Superior temporal gyrus (tissue), 1 donor: ENCODE measurements at regions not wholly inside any gene's neighbourhood (a gene's known extent, or its start where the extent isn't known, plus 50 kb on each side); places are given as distances from the start of the nearest gene placed in this dataset.

ENCODE experiments used
- DNase-seq: peaks from one replicate; pipeline ENCODE4 v3.0.0-alpha.2; 2016; ENCODE audit errors: extremely low spot score

DNA sequence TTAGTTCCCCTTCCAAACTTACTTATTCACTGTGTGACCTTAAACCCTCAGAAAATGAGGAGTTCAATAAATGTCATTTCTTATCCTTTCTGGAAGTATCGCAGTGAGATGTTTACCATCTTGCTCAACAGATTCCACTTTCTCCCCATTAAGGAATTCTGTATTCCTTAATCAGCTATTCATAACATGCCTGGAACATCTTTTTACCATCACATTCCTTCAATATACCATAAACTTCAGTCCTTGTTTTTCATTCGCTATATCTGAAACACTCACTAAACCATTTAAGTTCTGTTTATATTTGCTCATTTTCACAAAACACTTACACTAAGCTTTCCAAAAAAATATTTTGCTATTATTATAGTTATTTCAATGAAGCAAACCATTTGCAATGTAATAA is 1158.6 kb downstream of the CDH12 start:
- no peak for DNase-seq

GRCh38 chr5:21693591-21693990 is 1159.6 kb downstream of the CDH12 start:
- DNase-seq: no peak

GRCh38 chr5:21689587-21689986 is 1163.6 kb downstream of the CDH12 start:
- DNase-seq: no peak

GRCh38 chr5:21688655-21689054 is 1164.5 kb downstream of the CDH12 start:
- no peak for DNase-seq

DNA sequence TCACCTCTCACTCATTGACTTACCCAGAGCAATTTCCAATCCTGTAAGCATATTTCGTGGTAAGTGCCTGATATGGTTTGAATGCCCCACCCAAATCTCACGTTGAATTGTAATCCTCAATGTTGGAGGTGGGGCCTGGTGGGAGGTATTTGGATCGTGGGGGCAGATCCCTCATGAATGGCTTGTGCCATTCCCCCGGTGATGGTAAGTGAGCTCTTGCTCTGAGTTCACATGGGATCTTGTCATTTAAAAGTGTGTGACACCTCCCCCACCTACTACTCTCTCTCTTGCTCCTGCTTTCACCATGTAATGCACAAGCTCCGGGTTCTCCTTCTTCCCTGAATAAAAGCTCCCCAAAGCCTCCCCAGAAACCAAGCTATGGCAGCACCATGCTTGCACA is 1165.5 kb downstream of the CDH12 start:
- no peak for DNase-seq

DNA sequence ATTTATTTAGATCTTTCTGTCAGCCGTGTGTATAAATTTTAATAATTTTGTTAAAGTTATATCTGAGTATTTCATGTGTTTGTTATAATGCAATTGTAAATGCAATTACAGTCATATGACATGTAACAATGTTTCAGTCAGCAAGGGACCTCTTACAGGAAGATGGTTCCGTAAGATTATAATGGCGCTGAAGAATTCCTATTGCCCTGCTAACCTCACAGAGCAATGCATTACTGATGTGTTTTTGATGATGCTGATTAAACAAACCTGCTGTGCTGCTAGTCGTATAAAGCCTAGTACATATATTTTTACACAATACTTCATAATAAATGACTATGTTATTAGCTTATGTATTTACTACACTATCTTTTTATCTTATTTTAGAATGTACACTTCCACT is 1166.4 kb downstream of the CDH12 start:
- DNase-seq: no peak

- no peak for DNase-seq
Measured at GRCh38 chr5:21685522-21685921, 1167.6 kb downstream of the CDH12 start.

- no peak for DNase-seq
Measured at GRCh38 chr5:21684992-21685391, 1168.2 kb downstream of the CDH12 start.

- DNase-seq: no peak
Measured at GRCh38 chr5:21681911-21682310, 1171.2 kb downstream of the CDH12 start.

GRCh38 chr5:21680641-21681040 is 1172.5 kb downstream of the CDH12 start:
- no peak for DNase-seq

GRCh38 chr5:21680196-21680595 is 1172.9 kb downstream of the CDH12 start:
- no peak for DNase-seq

DNA sequence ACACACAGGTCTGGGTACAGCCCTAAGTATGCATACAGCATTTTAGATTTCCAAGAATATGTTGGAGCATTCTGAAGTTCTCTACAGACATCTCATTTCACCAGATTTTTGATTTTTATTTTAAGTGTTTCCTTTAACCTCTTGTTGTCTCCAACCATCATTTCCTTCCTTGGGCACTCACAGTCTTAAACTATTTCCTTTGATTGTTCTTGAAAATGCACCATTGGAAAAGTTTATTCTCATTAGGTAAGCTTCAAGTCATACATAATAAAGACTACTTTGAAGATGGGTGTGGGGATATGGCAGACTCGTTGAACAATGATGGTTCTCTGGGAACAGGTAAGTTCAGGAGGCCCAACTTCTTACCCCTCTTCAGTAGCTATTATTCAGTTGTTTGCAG is 1174.6 kb downstream of the CDH12 start:
- DNase-seq: no peak

- DNase-seq: no peak
Measured at GRCh38 chr5:21672911-21673310, 1180.2 kb downstream of the CDH12 start.

- DNase-seq: no peak
Measured at GRCh38 chr5:21672360-21672759, 1180.8 kb downstream of the CDH12 start.

DNA sequence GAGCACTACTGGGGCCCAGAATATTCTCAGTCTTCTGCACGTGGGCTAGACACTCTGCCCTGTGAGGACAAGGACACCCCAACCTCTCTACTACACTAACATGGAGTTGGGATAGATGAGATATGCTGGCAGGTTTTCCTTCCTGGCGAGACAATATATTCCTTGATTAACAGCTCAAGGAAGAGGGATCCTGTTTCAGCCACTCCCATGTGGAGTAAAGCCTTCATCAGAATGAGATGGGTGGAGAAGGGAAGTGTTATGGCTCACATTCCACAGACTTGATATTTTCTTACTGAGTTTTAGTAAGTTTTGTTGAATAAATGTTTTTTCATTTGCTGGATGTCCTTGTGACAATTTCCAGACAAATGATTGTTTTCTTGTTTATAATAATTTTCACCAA is 1187.6 kb downstream of the CDH12 start:
- no peak for DNase-seq

DNA sequence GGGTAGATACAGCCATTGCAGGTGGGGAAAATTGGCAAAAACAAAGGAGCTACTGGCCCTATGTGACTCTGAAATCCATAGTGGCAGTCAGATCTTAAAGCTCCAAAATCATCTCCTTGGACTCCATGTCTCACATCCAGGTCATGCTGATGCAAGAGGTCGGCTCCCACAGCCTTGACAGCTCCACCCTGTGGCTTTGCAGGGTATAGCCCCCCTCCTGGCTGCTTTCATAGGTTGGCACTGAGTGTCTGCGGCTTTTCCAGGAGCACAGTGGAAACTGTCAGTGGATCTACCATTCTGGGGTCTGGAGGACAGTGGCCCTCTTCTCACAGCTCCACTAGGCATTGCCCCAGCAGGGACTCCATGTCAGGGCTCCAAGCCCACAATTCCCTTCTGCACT is 1190.1 kb downstream of the CDH12 start:
- no peak for DNase-seq

- DNase-seq: no peak
Measured at GRCh38 chr5:21661184-21661583, 1192.0 kb downstream of the CDH12 start.

DNA sequence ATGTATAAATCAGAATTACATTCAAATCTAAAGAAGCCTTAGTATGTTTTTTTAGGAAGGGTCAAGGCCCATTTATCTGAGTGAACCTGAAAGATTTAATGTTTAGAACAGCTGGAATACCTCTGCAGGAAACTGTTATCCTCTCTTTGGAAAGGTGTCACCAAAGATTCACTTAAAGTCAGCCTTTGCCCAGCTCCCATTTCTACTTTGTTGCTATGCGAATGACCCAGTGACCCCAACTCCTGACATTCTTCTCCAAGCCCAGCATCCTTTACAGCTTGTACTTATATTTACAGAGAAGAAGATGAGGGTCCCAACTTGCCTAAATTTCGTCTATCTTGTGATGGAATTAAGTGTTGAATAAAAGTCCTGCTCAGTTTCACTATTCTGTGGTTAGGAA is 1198.6 kb downstream of the CDH12 start:
- no peak for DNase-seq

GRCh38 chr5:21649969-21650368 is 1203.2 kb downstream of the CDH12 start:
- no peak for DNase-seq

GRCh38 chr5:21646469-21646868 is 1206.7 kb downstream of the CDH12 start:
- DNase-seq: no peak

DNA sequence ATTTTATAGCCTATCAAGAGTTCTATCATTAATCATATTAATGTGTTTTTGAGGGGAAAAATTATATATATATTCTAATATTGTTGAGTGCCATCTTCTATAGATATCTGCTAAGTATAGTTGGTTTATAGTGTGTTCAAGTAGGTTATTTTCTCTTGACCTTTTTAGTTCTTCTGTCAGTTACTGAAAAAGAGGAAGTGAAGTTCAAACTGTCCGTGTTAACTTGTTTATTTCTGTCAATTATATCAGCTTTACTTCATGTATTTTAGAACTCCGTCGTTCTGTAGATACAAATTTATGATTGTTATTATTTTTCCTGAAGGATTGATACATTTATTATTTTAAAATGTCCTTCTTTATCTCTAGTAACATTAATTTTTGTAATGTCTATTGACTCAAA is 1209.1 kb downstream of the CDH12 start:
- no peak for DNase-seq

- no peak for DNase-seq
Measured at GRCh38 chr5:21642312-21642711, 1210.8 kb downstream of the CDH12 start.

DNA sequence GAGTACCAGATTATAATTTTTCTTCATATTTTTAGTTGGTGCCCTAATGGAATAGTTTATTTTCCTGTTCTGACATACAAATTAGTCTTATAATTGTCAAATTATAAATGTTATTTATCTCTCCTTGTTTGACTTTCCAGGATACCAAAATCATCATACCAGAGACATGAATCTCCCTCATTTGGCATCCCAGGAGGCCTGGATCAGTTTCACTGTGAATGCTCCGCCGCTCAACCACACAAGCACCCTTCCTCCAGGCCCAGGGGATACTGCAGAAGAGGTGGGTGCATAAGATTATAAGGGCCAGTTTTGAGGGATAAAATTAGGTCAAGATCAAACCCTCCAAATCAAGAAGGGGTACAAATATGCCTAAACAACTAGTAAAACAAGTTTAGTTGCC is 1229.3 kb downstream of the CDH12 start:
- DNase-seq: no peak

DNA sequence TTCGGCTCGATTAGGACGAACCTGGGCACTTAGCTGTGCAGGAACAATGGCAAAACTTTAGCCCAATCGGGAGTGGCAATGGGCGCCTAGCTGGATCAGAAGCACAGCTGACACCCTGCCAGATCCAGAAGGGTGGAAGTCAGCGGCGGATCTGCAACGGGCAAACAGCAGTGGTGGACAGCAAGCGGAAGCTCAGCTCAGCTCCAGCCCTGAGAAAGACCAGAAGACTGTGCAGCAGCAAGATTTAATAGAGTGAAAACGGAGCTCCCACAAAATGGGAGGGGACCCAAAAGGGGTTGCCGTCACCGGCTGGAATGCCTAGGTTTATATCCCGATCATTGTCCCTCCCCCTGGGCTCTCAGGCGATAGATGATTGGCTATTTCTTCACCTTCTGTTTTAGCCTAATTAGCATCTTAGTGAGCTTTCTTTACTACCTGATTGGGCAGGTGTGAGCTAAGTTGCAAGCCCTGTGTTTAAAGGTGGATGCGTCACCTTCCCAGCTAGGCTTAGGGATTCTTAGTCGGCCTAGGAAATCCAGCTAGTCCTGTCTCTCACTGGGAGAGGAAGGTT is 1237.9 kb downstream of the CDH12 start:
- DNase-seq: no peak
